ENCODE measurements at regions not wholly inside any gene's neighbourhood (a gene's known extent, or its start where the extent isn't known, plus 50 kb on each side); places are given as distances from the start of the nearest gene placed in this dataset.
"Not testable (repeated sequence)": the region's sequence is repeated elsewhere in the genome, so short reads cannot be mapped to it uniquely, and the experiment has no call there.

- no peak for TF ChIP-seq POLR2AphosphoS5 (IDR thresholded peaks at IDR 0.05)
- no peak for TF ChIP-seq CTCF (IDR thresholded peaks at IDR 0.05)
- TF ChIP-seq POLR2A (IDR thresholded peaks at IDR 0.05) = no peak
- no peak overlapping the region for H3K4me3 ChIP-seq
- no peaks in the 10 kb centered on the region for H3K4me1 ChIP-seq (replicated peaks)
- 40% methylated on average over 2 of the region's 2 CpGs for whole genome bisulfite sequencing
- H3K36me3 ChIP-seq = no peaks in the 10 kb centered on the region
- no peaks in the 10 kb centered on the region for H3K9me3 ChIP-seq
- intact Hi-C loops (cut with DNase I) = no loop called here
- H3K27me3 ChIP-seq (replicated peaks; ENCODE audit: insufficient read depth) = no peaks in the 10 kb centered on the region
- H3K27ac ChIP-seq = no peak overlapping the region
- no peak for DNase-seq (ENCODE audit: low spot score)
Measured at GRCh38 chr2:219864154-219864553, 236.7 kb downstream of the SLC4A3 start.

- Histone ChIP-seq H3K36me3 (no peaks in the 10 kb centered on the region), H3K4me1 (replicated peaks) (no peaks in the 10 kb centered on the region), H3K27me3 (replicated peaks; ENCODE audit: insufficient read depth) (peaks cover 2% of the 10 kb centered on the region), H3K4me3 (no peak overlapping the region), H3K9me3 (no peaks in the 10 kb centered on the region), H3K27ac (no peak overlapping the region)
- intact Hi-C loops (cut with DNase I) = no loop called here
- 20% methylated on average over 2 of the region's 2 CpGs for WGBS
- TF ChIP-seq CTCF (IDR thresholded peaks at IDR 0.05) (no peak), POLR2A (IDR thresholded peaks at IDR 0.05) (no peak), POLR2AphosphoS5 (IDR thresholded peaks at IDR 0.05) (no peak)
- DNase-seq (ENCODE audit: low spot score) = no peak
Measured at GRCh38 chr2:219868635-219869034, 241.2 kb downstream of the SLC4A3 start.

DNA sequence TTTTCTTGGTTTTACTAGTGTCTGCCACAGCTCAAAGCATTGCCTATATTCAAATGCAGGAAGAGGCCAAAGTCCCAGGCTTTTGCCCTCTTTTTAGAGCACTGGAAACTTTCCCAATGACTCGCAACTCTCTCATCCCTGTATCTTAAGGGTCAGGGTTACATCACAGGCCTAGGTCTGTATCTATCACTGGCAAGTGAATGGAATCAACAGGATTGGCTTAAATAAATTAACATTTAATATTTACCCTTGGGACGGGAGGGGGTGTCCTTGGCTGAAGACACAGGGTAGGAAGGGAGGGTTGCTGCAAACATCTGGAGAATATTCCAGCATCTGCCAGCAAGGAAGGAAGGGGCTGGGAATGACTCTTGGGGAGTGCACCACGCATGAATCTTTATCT is 242.6 kb downstream of the SLC4A3 start:
- no peak for TF ChIP-seq CTCF (IDR thresholded peaks at IDR 0.05)
- no peak for TF ChIP-seq POLR2A (IDR thresholded peaks at IDR 0.05)
- TF ChIP-seq POLR2AphosphoS5 (IDR thresholded peaks at IDR 0.05) = no peak
- H3K27ac ChIP-seq = no peak overlapping the region
- H3K4me3 ChIP-seq = no peak overlapping the region
- no peaks in the 10 kb centered on the region for H3K36me3 ChIP-seq
- H3K27me3 ChIP-seq (replicated peaks; ENCODE audit: insufficient read depth) = peaks cover 2% of the 10 kb centered on the region
- intact Hi-C loops (cut with DNase I) = no loop called here
- DNase-seq (ENCODE audit: low spot score) = no peak
- H3K9me3 ChIP-seq = no peaks in the 10 kb centered on the region
- H3K4me1 ChIP-seq (replicated peaks) = no peaks in the 10 kb centered on the region
- whole genome bisulfite sequencing = 87% methylated on average over 3 of the region's 3 CpGs

GRCh38 chr2:219871351-219871750 is 243.9 kb downstream of the SLC4A3 start:
- intact Hi-C loops (cut with DNase I) = no loop called here
- H3K4me1 ChIP-seq (replicated peaks) = no peaks in the 10 kb centered on the region
- H3K36me3 ChIP-seq = no peaks in the 10 kb centered on the region
- H3K27ac ChIP-seq = no peak overlapping the region
- no peak overlapping the region for H3K4me3 ChIP-seq
- peaks cover 2% of the 10 kb centered on the region for H3K27me3 ChIP-seq (replicated peaks; ENCODE audit: insufficient read depth)
- DNase-seq (ENCODE audit: low spot score) = no peak
- 70% methylated on average over 8 of the region's 8 CpGs for WGBS
- TF ChIP-seq CTCF (IDR thresholded peaks at IDR 0.05) (no peak), POLR2A (IDR thresholded peaks at IDR 0.05) (no peak)
- H3K9me3 ChIP-seq = no peaks in the 10 kb centered on the region

GRCh38 chr2:219875036-219875435 is 247.6 kb downstream of the SLC4A3 start:
- TF ChIP-seq CTCF (IDR thresholded peaks at IDR 0.05) (no peak), POLR2A (IDR thresholded peaks at IDR 0.05) (no peak), POLR2AphosphoS5 (IDR thresholded peaks at IDR 0.05) (no peak)
- no peak overlapping the region for H3K27ac ChIP-seq
- WGBS = 96% methylated on average over 1 of the region's 1 CpG
- H3K36me3 ChIP-seq = no peaks in the 10 kb centered on the region
- intact Hi-C loops (cut with DNase I) = no loop called here
- H3K27me3 ChIP-seq (replicated peaks; ENCODE audit: insufficient read depth) = no peaks in the 10 kb centered on the region
- no peak overlapping the region for H3K4me3 ChIP-seq
- no peak for DNase-seq (ENCODE audit: low spot score)
- no peaks in the 10 kb centered on the region for H3K9me3 ChIP-seq
- H3K4me1 ChIP-seq (replicated peaks) = no peaks in the 10 kb centered on the region

DNA sequence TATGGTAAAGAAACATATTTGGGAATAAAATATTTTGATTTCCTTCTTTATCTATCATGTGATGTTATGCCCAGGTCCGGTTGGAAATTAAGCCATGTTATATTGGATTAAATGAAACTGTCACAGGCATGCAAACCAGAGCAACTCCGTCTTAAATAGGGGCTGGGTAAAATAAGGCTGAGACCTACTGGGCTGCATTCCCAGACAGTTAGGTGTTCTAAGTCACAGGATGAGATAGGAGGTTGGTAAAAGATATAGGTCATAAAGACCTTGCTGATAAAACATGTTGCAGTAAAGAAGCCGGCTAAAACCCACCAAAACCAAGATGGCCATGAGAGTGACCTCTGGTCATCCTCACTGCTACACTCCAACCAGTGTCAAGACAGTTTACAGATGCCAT is 248.6 kb downstream of the SLC4A3 start:
- H3K9me3 ChIP-seq; H3K4me1 ChIP-seq (replicated peaks); H3K4me3 ChIP-seq; H3K27ac ChIP-seq; H3K27me3 ChIP-seq (replicated peaks; ENCODE audit: insufficient read depth); H3K36me3 ChIP-seq; intact Hi-C loops (cut with DNase I); DNase-seq (ENCODE audit: low spot score): not testable (repeated sequence)
- WGBS = 92% methylated on average over 3 of the region's 3 CpGs
